D721Med (cell line): ENCODE measurements at regions not wholly inside any gene's neighbourhood (a gene's known extent, or its start where the extent isn't known, plus 50 kb on each side); places are given as distances from the start of the nearest gene placed in this dataset.

Experiments used
- DNase-seq: peaks from one replicate; pipeline ENCODE4 v3.0.0; 2011; ENCODE audit warnings: low spot score; ENCODE audit not compliant: insufficient read length
- FAIRE-seq: peaks from 2 replicates; lab custom pipeline; 2011; peaks lifted over from hg19 to GRCh38; lab: Jason Lieb, UNC
- TF ChIP-seq, protein P1 (sequence below): IDR thresholded peaks from 2 replicates; pipeline ENCODE4 v1.5.1; 2012; ENCODE audit warnings: mild to moderate bottlenecking, control low read depth; ENCODE audit not compliant: insufficient read depth; ENCODE audit errors: missing control alignments

DNA sequence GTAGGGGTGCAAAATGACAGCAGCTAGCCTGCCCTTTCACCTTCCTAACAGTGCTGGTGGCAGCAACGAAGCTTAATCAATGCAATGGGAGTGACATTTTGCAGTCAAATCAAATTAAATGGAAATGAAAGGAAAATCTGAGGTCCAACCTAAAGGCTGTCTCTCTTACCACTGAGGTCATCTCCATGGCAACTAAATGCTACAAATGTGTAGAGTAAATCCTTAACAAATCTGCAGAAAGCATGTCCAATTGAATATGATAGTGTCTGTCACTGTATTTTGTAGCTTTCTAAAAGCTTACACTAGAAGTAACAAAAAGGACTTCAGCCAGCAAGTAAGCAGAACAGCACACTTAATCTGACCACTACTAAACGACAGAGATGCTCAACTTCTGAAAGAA lies 488.8 kb downstream of the BCAT1 start:
- TF ChIP-seq, protein P1, sequence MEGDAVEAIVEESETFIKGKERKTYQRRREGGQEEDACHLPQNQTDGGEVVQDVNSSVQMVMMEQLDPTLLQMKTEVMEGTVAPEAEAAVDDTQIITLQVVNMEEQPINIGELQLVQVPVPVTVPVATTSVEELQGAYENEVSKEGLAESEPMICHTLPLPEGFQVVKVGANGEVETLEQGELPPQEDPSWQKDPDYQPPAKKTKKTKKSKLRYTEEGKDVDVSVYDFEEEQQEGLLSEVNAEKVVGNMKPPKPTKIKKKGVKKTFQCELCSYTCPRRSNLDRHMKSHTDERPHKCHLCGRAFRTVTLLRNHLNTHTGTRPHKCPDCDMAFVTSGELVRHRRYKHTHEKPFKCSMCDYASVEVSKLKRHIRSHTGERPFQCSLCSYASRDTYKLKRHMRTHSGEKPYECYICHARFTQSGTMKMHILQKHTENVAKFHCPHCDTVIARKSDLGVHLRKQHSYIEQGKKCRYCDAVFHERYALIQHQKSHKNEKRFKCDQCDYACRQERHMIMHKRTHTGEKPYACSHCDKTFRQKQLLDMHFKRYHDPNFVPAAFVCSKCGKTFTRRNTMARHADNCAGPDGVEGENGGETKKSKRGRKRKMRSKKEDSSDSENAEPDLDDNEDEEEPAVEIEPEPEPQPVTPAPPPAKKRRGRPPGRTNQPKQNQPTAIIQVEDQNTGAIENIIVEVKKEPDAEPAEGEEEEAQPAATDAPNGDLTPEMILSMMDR = no peak
- FAIRE-seq = peak; percentile 46

DNA sequence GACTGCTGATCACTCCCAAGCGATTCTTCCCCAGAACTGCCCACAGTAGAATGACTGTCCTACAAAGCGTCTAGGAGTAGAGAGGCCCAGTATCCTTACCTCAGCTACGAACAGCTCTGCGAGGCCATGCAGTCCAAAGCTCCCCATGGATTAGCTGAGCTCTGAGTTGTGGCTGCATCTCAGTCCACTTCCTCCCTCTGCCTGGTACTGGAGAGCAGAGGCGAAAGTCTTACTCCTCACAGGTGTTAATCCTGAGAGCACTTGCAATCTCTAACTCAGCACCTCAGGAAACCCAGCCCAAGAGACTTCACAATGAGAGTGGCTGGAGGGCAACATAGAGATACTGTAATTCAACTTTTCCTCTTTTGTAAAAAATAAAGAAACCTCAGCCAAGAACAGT lies 493.1 kb downstream of the BCAT1 start:
- TF ChIP-seq, protein P1 = no peak
- FAIRE-seq (no peak), DNase-seq (no peak)

More for the DNA sequence above, 488.8 kb downstream of the BCAT1 start:
- no peak for DNase-seq

DNA sequence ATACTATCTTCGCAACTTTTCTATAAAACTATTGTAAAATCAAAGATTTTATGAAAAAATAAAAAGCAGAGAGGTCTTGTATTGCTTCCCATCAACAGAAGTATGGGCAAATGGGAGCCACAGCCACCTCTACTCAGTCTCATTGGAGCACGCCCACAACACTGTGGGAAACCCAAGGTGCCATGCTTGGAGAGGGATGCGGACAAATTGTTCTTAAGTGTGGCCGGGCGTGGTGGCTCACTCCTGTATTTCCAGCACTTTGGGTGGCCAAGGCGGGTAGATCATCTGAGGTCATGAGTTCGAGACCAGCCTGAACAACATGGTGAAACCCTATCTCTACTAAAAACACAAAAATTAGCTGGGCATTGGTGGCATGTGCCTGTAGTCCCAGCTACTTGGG lies 498.2 kb upstream of the SOX5 start:
- FAIRE-seq (no peak), DNase-seq (no peak)
- TF ChIP-seq, protein P1 = no peak

DNA sequence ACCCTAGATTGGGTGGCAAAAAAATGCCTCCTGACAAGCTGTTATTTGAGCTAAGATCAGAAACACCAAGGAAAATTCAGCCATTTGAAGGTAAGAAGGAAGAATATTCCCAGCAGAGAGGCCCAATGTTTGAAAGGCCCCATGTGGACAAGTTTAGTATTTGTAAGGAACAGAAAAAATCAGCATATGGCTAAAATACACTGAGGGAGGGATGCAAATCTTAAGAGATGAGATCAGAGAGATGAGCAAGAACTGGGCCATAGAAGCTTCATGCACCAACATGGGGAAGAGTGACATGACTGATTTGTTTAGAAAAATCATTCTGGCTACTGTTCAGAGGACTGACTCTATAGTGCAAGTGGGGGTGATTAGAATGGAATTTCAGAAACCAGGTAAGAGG lies 496.8 kb upstream of the SOX5 start:
- FAIRE-seq (no peak), DNase-seq (no peak)
- TF ChIP-seq, protein P1 = no peak

DNA sequence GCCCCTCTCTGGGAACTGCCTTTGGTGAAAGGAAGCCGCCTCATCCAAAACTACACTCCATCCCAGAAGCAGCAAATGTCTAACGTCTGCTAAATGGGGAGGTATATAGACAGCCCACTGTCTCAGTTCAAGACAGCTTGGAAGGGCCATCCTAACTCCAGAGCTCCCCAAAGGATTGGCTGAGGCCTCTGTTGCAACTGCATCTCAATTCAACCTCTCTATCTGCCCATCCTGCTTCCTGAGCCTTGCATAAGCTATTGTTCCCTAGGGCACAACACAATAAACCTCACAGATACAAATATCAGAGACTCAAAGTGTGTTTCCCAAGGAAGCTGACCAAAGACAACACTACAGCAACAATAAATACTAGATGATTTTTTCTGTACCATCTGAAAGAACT lies 495.2 kb upstream of the SOX5 start:
- DNase-seq (no peak), FAIRE-seq (no peak)
- TF ChIP-seq, protein P1 = no peak

DNA sequence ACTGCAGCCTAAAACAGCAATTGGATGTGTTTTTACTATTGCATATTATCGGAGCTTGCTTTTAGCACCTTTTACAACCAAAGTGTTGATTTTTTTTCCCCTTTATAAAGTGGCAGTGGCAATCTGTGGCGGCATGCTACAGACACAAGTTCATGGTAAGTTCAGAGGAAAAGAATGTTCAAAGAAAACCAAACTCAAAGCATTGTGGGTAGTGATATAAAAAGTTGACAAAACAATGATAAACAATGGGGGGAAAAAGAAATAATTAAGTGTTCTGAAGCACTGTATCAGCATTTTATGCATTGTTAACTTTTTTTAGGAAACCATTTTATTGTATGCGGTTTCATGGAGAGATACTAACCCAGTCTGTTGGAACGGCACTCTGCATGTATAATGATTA lies 492.0 kb upstream of the SOX5 start:
- TF ChIP-seq, protein P1 = no peak
- FAIRE-seq = no peak
- DNase-seq = no peak

DNA sequence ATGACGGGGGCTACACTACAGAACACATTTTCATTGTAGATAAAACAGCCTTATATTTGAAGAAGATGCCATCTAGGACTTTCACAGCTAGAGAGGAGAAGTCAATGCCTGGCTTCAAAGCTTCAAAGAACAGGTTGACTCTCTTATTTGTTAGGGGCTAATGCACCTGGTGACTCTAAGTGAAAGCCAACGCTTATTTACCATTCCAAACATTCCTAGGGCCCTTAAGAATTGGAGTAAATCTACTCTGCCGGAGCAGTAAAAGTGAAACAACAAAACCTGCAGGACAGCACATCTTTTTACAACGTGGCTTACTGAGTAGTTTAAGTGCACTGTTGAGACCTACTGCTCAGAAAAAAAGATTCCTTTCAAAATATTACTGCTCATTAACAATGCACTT lies 487.2 kb upstream of the SOX5 start:
- no peak for FAIRE-seq
- no peak for DNase-seq
- TF ChIP-seq, protein P1 = no peak
